Esophagus muscularis mucosa (tissue), 3 donors: ENCODE measurements at regions not wholly inside any gene's neighbourhood (a gene's known extent, or its start where the extent isn't known, plus 50 kb on each side); places are given as distances from the start of the nearest gene placed in this dataset.

Experiments
- CTCF ChIP-seq, 3 experiments: fragments of 200-600 bp in 2 of 3; fragments of 450-650 bp in 1 of 3; sonication (generic) in 2 of 3; IDR thresholded peaks; one replicate each; pipeline ENCODE4 v1.5.1; 2017 to 2019; ENCODE audit warnings: antibody characterized with exemption in 3 of 3, mild to moderate bottlenecking in 2 of 3, moderate library complexity in 1 of 3
- POLR2A ChIP-seq: fragments of 450-650 bp; IDR thresholded peaks from one replicate; pipeline ENCODE4 v1.6.1; 2017; ENCODE audit warnings: antibody characterized with exemption, moderate library complexity, mild to moderate bottlenecking, low read depth

- no peak for TF ChIP-seq POLR2A
- no peak for TF ChIP-seq CTCF (IDR thresholded peaks at IDR 0.05)
Measured at GRCh38 chr18:10088734-10089133, 174.9 kb downstream of the VAPA start.
